ENCODE measurements at regions not wholly inside any gene's neighbourhood (a gene's known extent, or its start where the extent isn't known, plus 50 kb on each side); places are given as distances from the start of the nearest gene placed in this dataset.

- Histone ChIP-seq H3K4me3 (ENCODE audit: low read length) (no peak overlapping the region), H3K4me1 (ENCODE audit: insufficient read depth, low read length) (no peaks in the 10 kb centered on the region), H3K27ac (ENCODE audit: low read depth in 1 of 2, low read length in 2 of 2) (no peak overlapping the region), H3K36me3 (ENCODE audit: insufficient read depth, low read length) (no peaks in the 10 kb centered on the region), H3K9me3 (ENCODE audit: control insufficient read depth in 1 of 2, insufficient read depth in 1 of 2, low read length in 2 of 2) (no peaks in the 10 kb centered on the region), H3K27me3 (ENCODE audit: control insufficient read depth in 1 of 2, insufficient read depth in 2 of 2, low read length in 2 of 2) (no peaks in the 10 kb centered on the region)
- ATAC-seq (ENCODE audit: poor library complexity) (no peak), DNase-seq (no peak)
- no peak overlapping the region for H3K27ac Mint-ChIP-seq
- ChIA-PET POLR2A (no interaction called here), CTCF (no interaction called here)
- H3K4me3 Mint-ChIP-seq, result no peak overlapping the region
- peaks cover 8% of the 10 kb centered on the region for H3K4me1 Mint-ChIP-seq (ENCODE audit: low read depth)
- TF ChIP-seq CTCF (IDR thresholded peaks at IDR 0.05), result no peak
- H3K36me3 Mint-ChIP-seq (ENCODE audit: low read depth), result no peaks in the 10 kb centered on the region
- H3K9me3 Mint-ChIP-seq, result no peaks in the 10 kb centered on the region
- intact Hi-C loops (cut with DNase I, micrococcal nuclease), result no loop called here
- H3K27me3 Mint-ChIP-seq, result peaks cover 5% of the 10 kb centered on the region
Measured at GRCh38 chr7:17038160-17038782, 156.5 kb upstream of the AGR3 start.

- Mint-ChIP-seq H3K27me3 (peaks cover 5% of the 10 kb centered on the region), H3K4me3 (no peak overlapping the region), H3K9me3 (no peaks in the 10 kb centered on the region), H3K27ac (no peak overlapping the region), H3K4me1 (ENCODE audit: low read depth) (peaks cover 13% of the 10 kb centered on the region), H3K36me3 (ENCODE audit: low read depth) (no peaks in the 10 kb centered on the region)
- Histone ChIP-seq H3K9me3 (ENCODE audit: control insufficient read depth in 1 of 2, insufficient read depth in 1 of 2, low read length in 2 of 2) (no peaks in the 10 kb centered on the region), H3K27ac (ENCODE audit: low read depth in 1 of 2, low read length in 2 of 2) (no peak overlapping the region), H3K36me3 (ENCODE audit: insufficient read depth, low read length) (no peaks in the 10 kb centered on the region), H3K4me1 (ENCODE audit: insufficient read depth, low read length) (no peaks in the 10 kb centered on the region), H3K4me3 (ENCODE audit: low read length) (no peak overlapping the region), H3K27me3 (ENCODE audit: control insufficient read depth in 1 of 2, insufficient read depth in 2 of 2, low read length in 2 of 2) (no peaks in the 10 kb centered on the region)
- ATAC-seq (ENCODE audit: poor library complexity) (no peak), DNase-seq (no peak)
- POLR2A ChIA-PET, result no interaction called here
- CTCF ChIA-PET, result no interaction called here
- TF ChIP-seq CTCF (IDR thresholded peaks at IDR 0.05), result no peak
- intact Hi-C loops (cut with DNase I, micrococcal nuclease), result no loop called here
Measured at GRCh38 chr7:17038783-17039170, 157.0 kb upstream of the AGR3 start.

GRCh38 chr7:17039372-17039771 lies 157.6 kb upstream of the AGR3 start:
- no peak for TF ChIP-seq CTCF (IDR thresholded peaks at IDR 0.05)
- H3K9me3 ChIP-seq (ENCODE audit: control insufficient read depth in 1 of 2, insufficient read depth in 1 of 2, low read length in 2 of 2), result no peaks in the 10 kb centered on the region
- CTCF ChIA-PET, result no interaction called here

More at GRCh38 chr7:17039372-17039771, 157.6 kb upstream of the AGR3 start:
- intact Hi-C loops (cut with DNase I, micrococcal nuclease), result no loop called here
- POLR2A ChIA-PET, result no interaction called here
- Mint-ChIP-seq H3K9me3 (no peaks in the 10 kb centered on the region), H3K27ac (no peak overlapping the region), H3K27me3 (peaks cover 5% of the 10 kb centered on the region), H3K4me1 (ENCODE audit: low read depth) (peaks cover 17% of the 10 kb centered on the region), H3K4me3 (no peak overlapping the region), H3K36me3 (ENCODE audit: low read depth) (no peaks in the 10 kb centered on the region)
- DNase-seq, result no peak
- Histone ChIP-seq H3K36me3 (ENCODE audit: insufficient read depth, low read length) (no peaks in the 10 kb centered on the region), H3K27me3 (ENCODE audit: control insufficient read depth in 1 of 2, insufficient read depth in 2 of 2, low read length in 2 of 2) (no peaks in the 10 kb centered on the region), H3K4me1 (ENCODE audit: insufficient read depth, low read length) (no peaks in the 10 kb centered on the region), H3K4me3 (ENCODE audit: low read length) (no peak overlapping the region), H3K27ac (ENCODE audit: low read depth in 1 of 2, low read length in 2 of 2) (no peak overlapping the region)
- ATAC-seq (ENCODE audit: poor library complexity), result no peak

Measured in CD4-positive, alpha-beta T cell (primary cell).